GM21737 (cell line): ENCODE measurements at regions not wholly inside any gene's neighbourhood (a gene's known extent, or its start where the extent isn't known, plus 50 kb on each side); places are given as distances from the start of the nearest gene placed in this dataset.

ENCODE experiments used
- ATAC-seq: cut with Tn5 transposase; IDR thresholded peaks from one replicate; pipeline ENCODE4 v1.9.1; 2021; ENCODE audit warnings: mild to moderate bottlenecking, moderate library complexity; ENCODE audit not compliant: unreplicated experiment

GRCh38 chr12:98371419-98371818 is 144.0 kb upstream of the TMPO start:
- ATAC-seq: no peak

DNA sequence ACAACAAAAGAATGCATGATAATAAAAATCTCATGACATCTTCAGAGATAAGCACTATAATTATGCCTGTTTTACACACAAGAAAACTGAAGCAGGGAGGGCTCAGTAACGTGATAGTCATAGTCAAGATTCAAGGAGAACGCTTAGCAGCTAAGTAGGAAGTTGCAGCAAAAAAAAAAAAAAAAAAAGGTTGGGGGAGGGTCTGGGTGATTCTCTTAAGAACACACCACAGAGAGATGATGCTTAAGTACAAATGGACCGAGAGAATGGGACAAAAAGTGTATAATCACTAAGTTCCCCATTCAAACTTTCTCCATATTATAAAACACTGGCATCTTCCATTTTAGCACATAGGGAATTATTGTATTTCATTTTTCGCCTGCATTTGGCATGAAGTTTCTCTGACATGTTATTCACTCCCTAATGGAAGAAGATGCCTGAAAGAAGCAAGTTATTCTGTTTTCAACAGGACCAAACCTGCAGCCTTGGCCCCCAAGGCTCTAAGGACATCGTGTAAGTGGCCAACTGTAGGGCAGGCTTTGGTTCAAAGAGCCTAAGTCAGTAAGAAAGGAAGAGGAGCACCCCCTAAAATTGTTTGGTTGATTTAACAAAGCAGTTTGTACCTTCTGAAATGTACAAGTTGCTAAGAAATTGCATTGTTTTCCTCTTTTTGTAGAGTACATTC is 142.9 kb upstream of the TMPO start:
- no peak for ATAC-seq

- no peak for ATAC-seq
These were observed 142.3 kb upstream of the TMPO start for GRCh38 chr12:98373025-98373554.

DNA sequence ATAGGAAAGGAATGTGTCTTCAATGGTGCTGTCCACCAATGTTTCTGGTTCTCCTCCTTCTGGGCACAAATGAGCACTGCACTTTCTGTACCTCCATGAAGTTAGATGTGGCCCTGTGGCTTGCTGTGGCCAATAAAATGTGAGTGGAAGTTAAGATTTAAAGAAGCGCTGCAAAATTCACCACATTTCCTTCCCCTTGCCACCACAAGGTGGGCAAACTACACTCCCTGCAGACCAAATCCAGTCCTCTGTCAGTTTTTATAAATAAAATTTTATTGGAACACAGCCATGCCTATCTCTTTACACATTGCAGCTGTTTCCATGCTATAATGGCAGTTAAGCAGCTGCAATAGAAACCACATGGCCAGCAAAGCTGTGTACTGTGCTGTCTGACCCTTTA is 141.4 kb upstream of the TMPO start:
- no peak for ATAC-seq

- no peak for ATAC-seq
These were observed 136.3 kb upstream of the TMPO start for GRCh38 chr12:98379106-98379505.

DNA sequence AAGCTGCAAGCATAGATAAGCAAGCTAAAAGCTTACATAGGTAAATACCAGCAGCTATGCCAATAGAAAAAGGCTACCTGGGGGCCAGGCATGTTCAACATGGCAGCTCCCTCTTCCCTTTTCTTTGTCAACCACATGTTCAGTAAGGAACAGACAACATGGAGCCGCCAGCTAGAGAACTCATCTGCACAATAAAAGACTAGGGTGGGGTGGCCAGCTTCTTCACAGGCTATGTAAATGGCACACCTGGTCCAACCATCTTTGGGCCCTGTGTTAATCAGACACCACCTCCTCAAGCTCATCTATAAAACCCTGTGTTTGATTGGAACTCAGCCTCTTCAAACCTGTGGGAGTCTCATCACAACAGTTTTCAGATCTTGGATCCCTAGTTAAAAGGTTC is 129.7 kb upstream of the TMPO start:
- no peak for ATAC-seq

DNA sequence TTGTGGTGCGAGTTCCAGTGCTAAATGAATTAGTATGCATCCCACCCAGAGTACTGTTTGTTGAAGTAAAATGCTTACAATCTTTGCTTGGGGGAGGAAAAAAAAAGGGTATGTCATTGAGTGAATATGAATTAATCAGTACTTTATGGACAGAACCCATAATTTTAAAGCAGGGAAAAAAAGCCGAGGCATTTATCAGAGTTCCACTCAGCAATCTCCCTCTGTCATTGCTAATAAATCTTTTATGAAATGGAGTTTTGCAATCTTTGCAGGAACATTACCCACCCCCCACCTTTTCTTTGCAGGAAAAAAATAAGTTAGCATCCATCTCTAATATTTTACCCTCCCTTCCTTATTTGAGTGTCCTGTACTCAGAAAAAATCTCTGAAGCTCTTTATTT is 127.9 kb upstream of the TMPO start:
- ATAC-seq: no peak

- no peak for ATAC-seq
These were observed 127.3 kb upstream of the TMPO start for GRCh38 chr12:98388126-98388525.

DNA sequence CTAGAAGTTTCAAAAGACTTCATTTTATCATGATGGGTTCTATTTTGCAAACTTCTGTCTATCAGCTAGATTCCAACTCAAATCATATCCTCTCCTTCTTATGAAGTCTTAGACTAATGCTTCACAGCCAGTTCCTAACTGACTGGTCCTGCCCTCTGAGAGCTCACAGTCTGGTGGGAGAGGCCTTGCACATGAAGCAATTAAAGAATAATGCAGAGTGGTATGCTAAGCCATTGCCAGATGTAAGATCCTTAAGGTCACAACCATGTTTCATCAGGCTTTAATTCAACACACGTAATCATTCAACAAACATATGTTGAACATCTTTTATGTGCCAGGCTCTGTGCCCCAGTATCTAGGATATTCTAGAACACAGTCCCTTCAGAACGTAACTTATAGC is 125.8 kb upstream of the TMPO start:
- ATAC-seq: no peak

- peak; percentile 79 for ATAC-seq
These were observed 117.9 kb upstream of the TMPO start for GRCh38 chr12:98397323-98398105.

- peak; percentile 39 for ATAC-seq
These were observed 115.9 kb upstream of the TMPO start for GRCh38 chr12:98399532-98399931.

DNA sequence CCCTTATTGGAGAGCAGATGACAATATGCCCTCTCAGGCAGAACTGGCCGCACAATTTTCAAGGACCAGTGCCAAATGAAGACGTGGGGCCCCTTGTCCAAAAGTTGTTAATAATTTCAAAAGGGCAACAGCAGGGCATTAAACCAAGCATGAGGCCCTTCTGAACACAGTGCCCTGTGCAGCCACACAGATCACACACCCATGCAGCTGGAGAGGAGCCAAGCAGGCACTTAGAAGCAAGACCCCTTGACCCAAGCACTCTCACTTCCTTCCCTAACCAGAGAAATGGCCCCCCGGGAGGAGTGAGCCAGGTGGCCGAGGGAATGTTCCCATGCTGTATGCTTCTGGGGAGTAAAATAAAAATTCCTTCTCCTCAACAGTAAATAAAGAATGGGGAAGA is 114.0 kb upstream of the TMPO start:
- ATAC-seq: no peak

DNA sequence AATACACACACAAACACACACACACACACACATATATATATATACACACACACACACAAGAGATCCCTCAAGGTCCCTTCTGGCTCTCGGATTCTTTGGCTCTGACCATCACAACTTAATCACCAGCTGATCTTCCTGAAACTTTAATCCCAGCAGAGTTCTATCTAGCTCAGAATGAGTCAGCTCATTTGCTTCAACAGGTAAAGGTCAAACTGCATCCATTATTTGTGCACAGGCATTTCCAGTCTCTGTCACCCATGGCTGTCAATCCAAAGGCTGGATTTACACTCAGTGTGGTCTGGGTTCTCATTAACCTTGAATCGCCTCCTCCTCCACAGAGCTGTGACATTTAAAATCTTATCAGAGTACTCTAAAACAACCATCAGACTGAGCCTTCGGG is 113.3 kb upstream of the TMPO start:
- ATAC-seq: no peak

- no peak for ATAC-seq
These were observed 112.7 kb upstream of the TMPO start for GRCh38 chr12:98402671-98403070.

- no peak for ATAC-seq
These were observed 112.0 kb upstream of the TMPO start for GRCh38 chr12:98403385-98403784.

DNA sequence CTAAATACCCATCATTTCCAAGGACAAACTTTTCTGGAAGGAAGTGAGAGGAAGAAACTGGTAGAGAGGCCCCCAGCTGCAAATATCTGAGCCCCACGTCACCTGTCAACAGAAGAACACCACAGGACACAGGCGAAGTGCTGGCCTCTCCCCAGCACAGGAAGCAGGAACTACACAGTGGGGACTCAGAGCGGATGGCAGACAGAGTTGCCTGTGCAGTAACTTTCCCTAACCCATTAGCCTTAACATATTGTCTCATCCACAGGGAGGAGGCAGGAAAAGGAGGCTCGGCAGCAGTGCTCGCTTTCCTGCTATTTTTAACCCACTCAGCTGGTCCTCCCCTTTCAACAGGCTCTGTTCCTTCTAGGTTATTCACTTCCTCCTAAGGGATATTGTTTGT is 111.5 kb upstream of the TMPO start:
- ATAC-seq: no peak

DNA sequence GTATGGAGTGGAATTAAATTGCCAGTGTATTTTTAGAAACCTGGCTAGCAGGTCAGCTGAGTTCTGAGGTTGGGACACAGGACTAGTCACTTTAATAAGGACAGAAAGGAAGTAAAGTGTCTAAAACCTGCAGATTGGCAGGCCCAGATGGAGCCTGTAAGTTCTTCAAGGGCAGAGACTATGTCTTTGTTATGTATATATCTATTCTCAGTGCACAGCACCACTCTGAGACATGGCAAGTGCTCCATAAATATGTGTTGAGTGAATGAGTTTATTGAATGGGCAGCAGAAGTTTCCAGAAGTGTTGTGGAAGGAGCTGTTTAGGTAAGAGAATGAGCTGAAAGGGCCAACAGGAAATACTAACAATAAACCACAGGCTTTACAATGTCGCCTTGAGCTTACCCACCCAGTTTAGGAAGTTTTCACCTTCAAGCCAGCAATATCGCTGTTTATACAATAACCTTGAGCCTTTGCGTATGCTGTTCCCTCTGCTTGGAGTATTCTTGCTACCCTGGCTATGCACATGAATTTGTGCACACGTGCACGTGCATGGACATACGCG is 109.5 kb upstream of the TMPO start:
- no peak for ATAC-seq

DNA sequence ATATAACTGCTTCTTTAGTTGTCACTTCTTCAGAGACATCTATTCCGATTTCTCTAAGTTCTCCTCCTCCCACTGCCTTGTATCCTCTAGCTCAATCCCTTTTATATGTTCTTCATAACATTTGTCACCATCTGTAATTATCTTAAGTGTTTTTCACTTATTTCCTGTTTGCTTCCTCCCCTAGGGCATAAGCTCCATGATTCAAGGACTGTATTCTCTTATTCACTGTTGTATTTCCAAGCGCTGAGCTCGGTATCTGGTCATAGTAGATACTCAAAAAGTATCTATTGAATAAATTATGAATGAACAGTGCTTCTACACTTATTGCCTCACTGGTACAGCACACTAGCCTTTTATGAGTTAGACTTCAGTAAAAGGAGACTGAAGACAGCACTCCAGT is 109.0 kb upstream of the TMPO start:
- no peak for ATAC-seq

GRCh38 chr12:98408681-98409080 is 106.7 kb upstream of the TMPO start:
- ATAC-seq: no peak

GRCh38 chr12:98409548-98409947 is 105.8 kb upstream of the TMPO start:
- ATAC-seq: no peak

DNA sequence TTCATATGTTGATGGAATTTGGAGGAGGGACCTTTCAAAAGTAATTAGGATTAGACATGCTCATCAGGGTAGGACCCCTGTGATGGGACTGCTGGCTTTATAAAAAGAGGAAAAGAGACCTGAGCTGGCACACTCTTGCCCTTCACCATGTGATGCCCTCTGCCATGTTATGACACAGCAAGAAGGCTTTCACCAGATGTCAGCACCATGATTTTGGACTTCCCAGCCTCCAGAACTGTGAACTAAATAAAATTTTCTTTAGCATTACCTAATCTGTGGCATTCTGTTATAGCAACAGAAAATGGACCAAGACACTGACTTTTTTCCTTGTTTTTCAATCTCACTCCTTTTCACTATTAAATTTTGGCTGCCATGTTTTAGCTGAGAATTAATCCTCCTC is 105.0 kb upstream of the TMPO start:
- no peak for ATAC-seq

GRCh38 chr12:98416845-98417244 is 98.5 kb upstream of the TMPO start:
- no peak for ATAC-seq
